G401 (cell line): ENCODE measurements at regions not wholly inside any gene's neighbourhood (a gene's known extent, or its start where the extent isn't known, plus 50 kb on each side); places are given as distances from the start of the nearest gene placed in this dataset.
"Not testable (repeated sequence)": the region's sequence is repeated elsewhere in the genome, so short reads cannot be mapped to it uniquely, and the experiment has no call there.

ENCODE experiments used
- DNase-seq: peaks from one replicate; pipeline ENCODE4 v3.0.0-alpha.2; 2015; ENCODE audit warnings: low spot score
- in situ Hi-C: cut with HindIII; loops from 2 replicates; pipeline ENCODE4 v1.10.0; 2016; ENCODE audit warnings: low sequenced_read_pairs, mixed read lengths

GRCh38 chr10:107529350-107529749 is 364.8 kb upstream of the SORCS1 start:
- no peak for DNase-seq
- in situ Hi-C loops = no loop called here

GRCh38 chr10:107520348-107520747 is 355.8 kb upstream of the SORCS1 start:
- in situ Hi-C loops = no loop called here
- DNase-seq = no peak

- DNase-seq = no peak
- in situ Hi-C loops = no loop called here
These were observed 353.3 kb upstream of the SORCS1 start for GRCh38 chr10:107517811-107518210.

- no peak for DNase-seq
- in situ Hi-C loops = no loop called here
These were observed 351.8 kb upstream of the SORCS1 start for GRCh38 chr10:107516349-107516748.

GRCh38 chr10:107504011-107504410 is 339.5 kb upstream of the SORCS1 start:
- DNase-seq, in situ Hi-C loops: not testable (repeated sequence)

- in situ Hi-C loops = no loop called here
- DNase-seq = no peak
These were observed 337.9 kb upstream of the SORCS1 start for GRCh38 chr10:107502229-107502985.

- no peak for DNase-seq
- in situ Hi-C loops = no loop called here
These were observed 334.5 kb upstream of the SORCS1 start for GRCh38 chr10:107498983-107499382.

- in situ Hi-C loops = no loop called here
These were observed 332.5 kb upstream of the SORCS1 start for GRCh38 chr10:107497024-107497423.

GRCh38 chr10:107496594-107496993 is 332.1 kb upstream of the SORCS1 start:
- no peak for DNase-seq
- in situ Hi-C loops = no loop called here

More at GRCh38 chr10:107497024-107497423, 332.5 kb upstream of the SORCS1 start:
- no peak for DNase-seq

GRCh38 chr10:107492389-107492788 is 327.9 kb upstream of the SORCS1 start:
- no peak for DNase-seq
- in situ Hi-C loops = no loop called here

GRCh38 chr10:107490389-107490788 is 325.9 kb upstream of the SORCS1 start:
- in situ Hi-C loops = no loop called here
- DNase-seq = peak; percentile 51

- in situ Hi-C loops = no loop called here
- DNase-seq = no peak
These were observed 322.8 kb upstream of the SORCS1 start for GRCh38 chr10:107487284-107487683.

GRCh38 chr10:107485019-107485418 is 320.5 kb upstream of the SORCS1 start:
- DNase-seq = no peak
- in situ Hi-C loops = no loop called here

GRCh38 chr10:107481881-107482280 is 317.4 kb upstream of the SORCS1 start:
- no peak for DNase-seq
- in situ Hi-C loops = no loop called here

- DNase-seq = no peak
- in situ Hi-C loops = no loop called here
These were observed 316.7 kb upstream of the SORCS1 start for GRCh38 chr10:107481224-107481623.

- no peak for DNase-seq
- in situ Hi-C loops = no loop called here
These were observed 316.3 kb upstream of the SORCS1 start for GRCh38 chr10:107480781-107481180.

- in situ Hi-C loops = no loop called here
- DNase-seq = no peak
These were observed 312.8 kb upstream of the SORCS1 start for GRCh38 chr10:107477266-107477665.

- no peak for DNase-seq
- in situ Hi-C loops = no loop called here
These were observed 311.9 kb upstream of the SORCS1 start for GRCh38 chr10:107476408-107476807.

GRCh38 chr10:107474650-107475049 is 310.1 kb upstream of the SORCS1 start:
- in situ Hi-C loops = no loop called here
- DNase-seq = no peak

- DNase-seq = no peak
- in situ Hi-C loops = no loop called here
These were observed 308.7 kb upstream of the SORCS1 start for GRCh38 chr10:107473225-107473624.

- DNase-seq = no peak
- in situ Hi-C loops = no loop called here
These were observed 307.4 kb upstream of the SORCS1 start for GRCh38 chr10:107471911-107472310.
